ENCODE measurements at regions not wholly inside any gene's neighbourhood (a gene's known extent, or its start where the extent isn't known, plus 50 kb on each side); places are given as distances from the start of the nearest gene placed in this dataset.

DNA sequence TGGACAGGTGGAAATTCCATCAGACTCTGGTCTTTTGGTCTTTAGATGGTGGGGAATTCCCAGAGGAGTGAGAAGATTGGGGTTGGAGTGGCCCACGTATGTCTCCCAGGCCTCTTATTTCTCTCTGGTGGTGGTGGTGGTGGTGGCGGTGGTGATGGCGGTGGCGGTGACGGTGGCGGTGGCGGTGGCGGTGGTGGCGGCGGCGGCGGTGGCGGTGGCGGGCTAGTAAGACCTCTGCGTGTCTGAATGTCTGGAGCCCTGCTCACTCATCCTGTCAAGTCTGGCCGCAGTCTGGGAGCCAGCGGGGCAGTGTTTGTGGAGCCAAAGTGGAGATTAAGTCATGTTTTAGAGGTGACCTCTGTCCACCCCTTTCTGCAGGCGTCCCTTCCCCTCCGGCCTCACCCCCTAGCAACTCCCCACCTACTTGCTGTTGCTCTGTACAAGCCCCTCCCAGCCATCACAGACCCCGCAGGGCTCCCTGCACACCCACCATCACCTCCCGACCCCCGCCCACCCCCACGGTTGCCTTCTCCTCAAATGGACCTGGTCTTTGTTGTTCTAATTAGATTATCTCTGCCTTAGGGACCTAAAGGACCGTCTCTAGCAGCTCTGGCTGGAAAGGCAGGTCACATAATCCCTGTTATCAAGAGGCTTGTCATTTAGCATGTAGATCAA, 165.0 kb upstream of the TBX20 start:
- H2AFZ ChIP-seq (ENCODE audit: low read length): no peak overlapping the region
- DNase-seq (ENCODE audit: low read depth in 2 of 2): no peak
- H3K9me3 ChIP-seq (ENCODE audit: control insufficient read depth, insufficient read depth, low read depth, low read length): no peaks in the 10 kb centered on the region

DNA sequence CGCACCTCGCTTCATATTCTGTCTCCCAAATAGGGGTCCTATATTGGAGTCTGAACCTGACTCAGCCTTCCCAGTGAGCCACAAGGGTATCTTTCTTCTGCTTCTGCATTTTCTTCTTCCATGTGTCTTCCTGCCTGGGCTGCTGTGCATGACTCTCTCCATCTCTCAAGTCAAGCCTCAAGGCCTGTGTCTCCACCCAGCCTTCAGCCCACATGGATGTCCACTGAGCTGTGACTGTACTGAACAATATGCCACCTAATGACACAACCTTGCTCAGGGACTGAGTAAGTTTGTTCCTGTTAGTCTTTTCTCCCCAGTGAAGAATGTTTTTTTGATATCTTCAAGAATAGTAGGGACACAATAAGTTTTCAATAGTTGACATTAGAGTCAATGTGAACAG, 162.7 kb upstream of the TBX20 start:
- Histone ChIP-seq H3K79me2 (ENCODE audit: control insufficient read depth, insufficient read depth, low read length) (no peaks in the 10 kb centered on the region), H3K4me3 (replicated peaks in 1 of 4; ENCODE audit: control extremely low read depth in 1 of 4, insufficient read depth in 1 of 4, low read depth in 3 of 4, low read length in 4 of 4) (no peak overlapping the region), H3K9ac (ENCODE audit: insufficient read depth, low read length) (no peak overlapping the region), H3K4me2 (ENCODE audit: extremely low read depth, insufficient read depth, low read length) (no peak overlapping the region), H3K36me3 (ENCODE audit: control insufficient read depth, insufficient read depth, low read length) (no peaks in the 10 kb centered on the region), H3K27ac (ENCODE audit: insufficient read depth, low read length) (no peak overlapping the region), H3K4me1 (ENCODE audit: control insufficient read depth, extremely low read depth, insufficient read depth, low read length) (no peaks in the 10 kb centered on the region), H3K9me3 (ENCODE audit: control insufficient read depth, insufficient read depth, low read depth, low read length) (no peaks in the 10 kb centered on the region), H2AFZ (ENCODE audit: low read length) (no peak overlapping the region), H4K20me1 (ENCODE audit: control insufficient read depth, extremely low read depth, insufficient read depth, low read length) (no peaks in the 10 kb centered on the region), H3K27me3 (ENCODE audit: control insufficient read depth, insufficient read depth, low read length) (no peaks in the 10 kb centered on the region)
- no peak for TF ChIP-seq EZH2 (IDR thresholded peaks at IDR 0.05; ENCODE audit: low read length, missing control alignments)
- TF ChIP-seq, protein P1, sequence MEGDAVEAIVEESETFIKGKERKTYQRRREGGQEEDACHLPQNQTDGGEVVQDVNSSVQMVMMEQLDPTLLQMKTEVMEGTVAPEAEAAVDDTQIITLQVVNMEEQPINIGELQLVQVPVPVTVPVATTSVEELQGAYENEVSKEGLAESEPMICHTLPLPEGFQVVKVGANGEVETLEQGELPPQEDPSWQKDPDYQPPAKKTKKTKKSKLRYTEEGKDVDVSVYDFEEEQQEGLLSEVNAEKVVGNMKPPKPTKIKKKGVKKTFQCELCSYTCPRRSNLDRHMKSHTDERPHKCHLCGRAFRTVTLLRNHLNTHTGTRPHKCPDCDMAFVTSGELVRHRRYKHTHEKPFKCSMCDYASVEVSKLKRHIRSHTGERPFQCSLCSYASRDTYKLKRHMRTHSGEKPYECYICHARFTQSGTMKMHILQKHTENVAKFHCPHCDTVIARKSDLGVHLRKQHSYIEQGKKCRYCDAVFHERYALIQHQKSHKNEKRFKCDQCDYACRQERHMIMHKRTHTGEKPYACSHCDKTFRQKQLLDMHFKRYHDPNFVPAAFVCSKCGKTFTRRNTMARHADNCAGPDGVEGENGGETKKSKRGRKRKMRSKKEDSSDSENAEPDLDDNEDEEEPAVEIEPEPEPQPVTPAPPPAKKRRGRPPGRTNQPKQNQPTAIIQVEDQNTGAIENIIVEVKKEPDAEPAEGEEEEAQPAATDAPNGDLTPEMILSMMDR (conservative IDR thresholded peaks at IDR 0.05 in 1 of 2, IDR thresholded peaks at IDR 0.05 in 1 of 2; ENCODE audit: low read depth in 1 of 2, low read length in 2 of 2): no peak
- DNase-seq (ENCODE audit: low read depth in 2 of 2): no peak

More for the DNA sequence above, 165.0 kb upstream of the TBX20 start:
- TF ChIP-seq, protein P1 (conservative IDR thresholded peaks at IDR 0.05 in 1 of 2, IDR thresholded peaks at IDR 0.05 in 1 of 2; ENCODE audit: low read depth in 1 of 2, low read length in 2 of 2): no peak
- TF ChIP-seq EZH2 (IDR thresholded peaks at IDR 0.05; ENCODE audit: low read length, missing control alignments): no peak
- H3K4me1 ChIP-seq (ENCODE audit: control insufficient read depth, extremely low read depth, insufficient read depth, low read length): no peaks in the 10 kb centered on the region
- H3K27me3 ChIP-seq (ENCODE audit: control insufficient read depth, insufficient read depth, low read length): no peaks in the 10 kb centered on the region
- H3K4me2 ChIP-seq (ENCODE audit: extremely low read depth, insufficient read depth, low read length): no peak overlapping the region
- no peaks in the 10 kb centered on the region for H3K79me2 ChIP-seq (ENCODE audit: control insufficient read depth, insufficient read depth, low read length)
- H3K9ac ChIP-seq (ENCODE audit: insufficient read depth, low read length): no peak overlapping the region
- H3K27ac ChIP-seq (ENCODE audit: insufficient read depth, low read length): no peak overlapping the region
- H3K36me3 ChIP-seq (ENCODE audit: control insufficient read depth, insufficient read depth, low read length): no peaks in the 10 kb centered on the region
- H4K20me1 ChIP-seq (ENCODE audit: control insufficient read depth, extremely low read depth, insufficient read depth, low read length): no peaks in the 10 kb centered on the region
- H3K4me3 ChIP-seq (replicated peaks in 1 of 4; ENCODE audit: control extremely low read depth in 1 of 4, insufficient read depth in 1 of 4, low read depth in 3 of 4, low read length in 4 of 4): no peak overlapping the region

DNA sequence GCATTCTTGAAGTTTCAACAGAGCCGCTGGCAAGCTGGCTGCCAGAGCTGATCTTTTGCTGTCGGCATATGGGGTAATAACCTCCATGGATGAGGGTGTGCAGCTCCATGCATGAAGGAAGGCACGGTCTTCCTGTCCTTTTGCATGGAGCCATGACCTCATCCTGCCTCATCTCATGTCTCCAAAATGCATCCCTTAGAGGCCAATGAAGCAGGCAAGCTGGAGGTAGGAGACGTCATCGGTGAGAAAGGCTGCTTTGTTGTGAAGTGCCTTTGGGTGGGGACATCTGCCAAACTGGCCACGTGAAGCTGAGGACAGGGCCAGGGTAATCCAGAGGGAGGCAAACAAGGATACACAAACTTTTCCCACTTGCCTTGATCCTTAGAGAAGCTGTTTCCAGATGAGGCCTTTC, 161.5 kb upstream of the TBX20 start:
- TF ChIP-seq EZH2 (IDR thresholded peaks at IDR 0.05; ENCODE audit: low read length, missing control alignments): no peak
- TF ChIP-seq, protein P1 (conservative IDR thresholded peaks at IDR 0.05 in 1 of 2, IDR thresholded peaks at IDR 0.05 in 1 of 2; ENCODE audit: low read depth in 1 of 2, low read length in 2 of 2): no peak
- H3K36me3 ChIP-seq (ENCODE audit: control insufficient read depth, insufficient read depth, low read length): no peaks in the 10 kb centered on the region

More for the DNA sequence above, 161.5 kb upstream of the TBX20 start:
- DNase-seq (ENCODE audit: low read depth in 2 of 2): no peak
- H3K27ac ChIP-seq (ENCODE audit: insufficient read depth, low read length): no peak overlapping the region
- no peaks in the 10 kb centered on the region for H3K4me1 ChIP-seq (ENCODE audit: control insufficient read depth, extremely low read depth, insufficient read depth, low read length)
- no peak overlapping the region for H3K9ac ChIP-seq (ENCODE audit: insufficient read depth, low read length)
- H3K9me3 ChIP-seq (ENCODE audit: control insufficient read depth, insufficient read depth, low read depth, low read length): no peaks in the 10 kb centered on the region
- no peak overlapping the region for H3K4me2 ChIP-seq (ENCODE audit: extremely low read depth, insufficient read depth, low read length)
- H4K20me1 ChIP-seq (ENCODE audit: control insufficient read depth, extremely low read depth, insufficient read depth, low read length): no peaks in the 10 kb centered on the region
- H3K79me2 ChIP-seq (ENCODE audit: control insufficient read depth, insufficient read depth, low read length): no peaks in the 10 kb centered on the region
- no peak overlapping the region for H3K4me3 ChIP-seq (replicated peaks in 1 of 4; ENCODE audit: control extremely low read depth in 1 of 4, insufficient read depth in 1 of 4, low read depth in 3 of 4, low read length in 4 of 4)
- no peaks in the 10 kb centered on the region for H3K27me3 ChIP-seq (ENCODE audit: control insufficient read depth, insufficient read depth, low read length)
- no peak overlapping the region for H2AFZ ChIP-seq (ENCODE audit: low read length)
